GM18909 (cell line): ENCODE measurements at regions not wholly inside any gene's neighbourhood (a gene's known extent, or its start where the extent isn't known, plus 50 kb on each side); places are given as distances from the start of the nearest gene placed in this dataset.
A peak's percentile ranks its signal among the peaks of the same experiment; 100 is the strongest.

Experiments used
- ATAC-seq: cut with Tn5 transposase; IDR thresholded peaks from one replicate; pipeline ENCODE4 v1.9.1; 2021; ENCODE audit warnings: mild to moderate bottlenecking; ENCODE audit not compliant: unreplicated experiment, poor library complexity

DNA sequence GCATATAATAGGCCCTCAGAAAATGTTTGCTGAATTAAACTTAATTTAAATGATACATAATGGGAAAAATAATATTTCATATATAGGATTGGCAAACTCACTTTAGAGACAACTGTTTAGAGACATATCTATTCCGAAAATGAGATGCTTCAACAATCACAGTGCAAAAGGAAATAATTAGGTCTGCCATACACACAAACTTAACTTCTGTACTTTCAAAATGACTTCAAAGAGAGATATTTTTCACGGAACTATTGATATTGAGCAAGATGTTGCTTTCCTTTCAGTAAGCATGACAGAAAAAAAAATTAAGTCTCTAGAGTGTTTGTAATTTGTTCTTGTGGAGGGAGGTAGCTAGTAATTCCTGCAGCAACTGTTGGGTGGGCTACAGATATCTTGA is 769.5 kb downstream of the TUSC7 start:
- peak; percentile 46 for ATAC-seq

DNA sequence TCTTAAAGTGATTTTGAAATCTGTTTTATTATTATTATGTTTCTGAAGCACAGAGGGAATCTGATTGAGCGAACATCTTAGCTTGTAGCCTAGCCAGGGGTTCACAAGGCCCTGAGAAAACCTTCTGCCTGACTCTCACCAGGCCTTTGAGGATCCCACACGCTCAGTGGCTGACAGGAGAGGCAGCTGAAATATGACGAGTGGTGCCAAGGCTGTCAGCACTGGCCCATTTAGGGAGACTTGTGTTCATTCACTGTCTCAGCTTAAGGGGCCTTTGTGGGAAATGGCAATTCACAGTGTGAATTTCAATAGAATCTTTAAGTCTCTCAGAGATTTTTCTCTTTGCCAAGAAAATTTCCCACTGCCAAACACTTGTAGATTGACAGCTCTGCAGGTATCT is 770.9 kb downstream of the TUSC7 start:
- ATAC-seq = no peak

DNA sequence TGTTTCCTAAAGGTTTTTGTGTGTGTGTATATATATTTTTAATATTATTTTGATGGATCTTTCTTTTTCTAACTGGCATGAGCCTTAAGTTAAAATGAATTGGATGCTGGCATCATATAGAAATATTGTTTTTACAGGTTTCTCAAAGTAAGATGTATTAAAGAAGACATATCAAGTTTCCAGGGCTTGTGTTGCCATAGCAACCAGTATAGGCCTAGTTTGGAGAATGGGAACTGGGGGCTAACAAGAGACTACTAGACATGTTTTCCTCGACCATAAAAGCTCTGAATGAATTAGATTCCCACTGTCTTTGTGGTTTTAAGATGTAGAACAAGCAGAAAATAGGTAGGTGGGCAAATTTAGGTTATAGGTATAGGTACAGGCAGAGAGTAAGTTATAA is 771.4 kb downstream of the TUSC7 start:
- ATAC-seq = no peak

DNA sequence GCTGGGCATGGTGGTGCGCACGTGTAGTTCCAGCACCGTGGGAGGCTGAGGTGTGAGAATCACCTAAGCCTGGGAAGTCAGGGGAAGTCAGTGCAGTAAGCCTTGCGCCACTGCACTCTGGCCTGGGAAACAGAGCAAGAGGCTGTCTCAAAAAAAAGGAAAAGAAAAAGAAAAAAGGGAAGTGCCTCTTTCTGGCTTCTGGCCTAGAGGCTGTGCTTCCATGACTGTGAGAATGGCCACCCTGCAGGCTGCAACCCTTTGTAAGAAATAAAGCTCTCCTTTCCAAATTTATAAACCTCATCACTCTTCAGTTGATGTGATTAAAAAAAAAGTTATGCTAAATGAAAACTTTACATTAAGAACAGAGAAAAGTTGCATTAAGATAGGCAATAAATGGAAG is 774.3 kb downstream of the TUSC7 start:
- ATAC-seq = no peak

DNA sequence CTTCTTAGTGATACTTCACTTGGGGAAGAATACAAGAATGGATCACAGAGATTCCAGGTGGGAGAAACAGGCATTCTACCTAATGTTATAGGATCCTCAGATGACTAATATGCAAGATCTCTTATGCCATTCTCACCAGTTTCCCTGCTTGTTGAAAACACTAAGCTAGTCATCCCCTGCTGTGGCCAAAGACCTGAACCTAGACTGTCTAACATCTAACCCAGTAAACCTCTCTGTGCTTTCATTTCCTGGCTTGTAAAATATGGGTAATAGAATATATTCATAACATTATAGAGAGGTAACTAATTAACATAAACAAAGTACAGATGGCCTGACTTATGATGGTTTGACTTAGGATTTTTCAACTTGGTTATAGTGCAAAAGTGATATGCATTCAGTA is 776.3 kb downstream of the TUSC7 start:
- peak; percentile 51 for ATAC-seq

DNA sequence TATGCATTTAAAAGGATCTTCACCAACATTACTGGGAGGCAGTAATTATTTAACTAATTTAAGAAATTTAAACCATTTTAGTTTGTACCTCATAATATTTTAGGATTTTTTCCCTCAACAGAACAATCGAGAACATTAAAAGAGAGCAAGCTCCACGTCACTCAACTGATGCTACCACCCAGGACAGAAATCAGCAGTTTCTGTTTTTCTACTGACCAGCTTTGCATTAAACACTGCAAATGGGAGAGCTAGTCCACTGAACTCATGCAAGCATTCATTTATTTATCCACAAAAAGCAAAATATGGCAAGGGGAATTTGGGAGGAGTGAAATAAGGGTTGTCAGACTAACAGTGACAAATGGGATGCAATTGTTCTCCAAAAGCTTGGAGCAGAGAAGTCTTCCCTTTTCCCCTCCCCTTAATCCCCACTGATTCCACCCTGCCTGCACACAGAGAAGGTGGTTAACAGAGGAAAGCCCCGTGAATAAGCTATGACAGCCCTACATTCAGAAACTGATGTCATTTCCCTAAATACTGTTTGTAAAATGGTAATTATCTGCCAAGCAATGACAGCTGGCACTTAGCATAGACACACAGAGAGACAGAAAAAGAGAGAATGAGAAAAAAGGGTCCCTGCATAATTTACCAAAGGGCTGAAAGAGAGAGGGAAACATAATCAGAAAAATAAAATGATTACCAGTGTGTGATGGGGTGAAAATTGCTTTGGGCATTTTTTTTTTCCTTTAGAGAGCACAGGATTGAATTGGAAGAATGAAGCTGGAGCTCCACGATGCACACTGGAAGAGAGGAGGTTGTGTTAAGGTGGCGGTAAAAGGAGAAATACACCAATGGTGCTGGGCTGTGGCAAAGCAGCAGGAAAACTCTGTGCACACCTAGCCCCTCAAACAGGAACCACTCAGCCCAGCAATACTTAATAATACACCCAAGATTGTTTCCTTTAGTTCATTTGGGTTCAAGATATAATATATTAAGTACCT is 777.4 kb downstream of the TUSC7 start:
- peak; percentile 85 for ATAC-seq

DNA sequence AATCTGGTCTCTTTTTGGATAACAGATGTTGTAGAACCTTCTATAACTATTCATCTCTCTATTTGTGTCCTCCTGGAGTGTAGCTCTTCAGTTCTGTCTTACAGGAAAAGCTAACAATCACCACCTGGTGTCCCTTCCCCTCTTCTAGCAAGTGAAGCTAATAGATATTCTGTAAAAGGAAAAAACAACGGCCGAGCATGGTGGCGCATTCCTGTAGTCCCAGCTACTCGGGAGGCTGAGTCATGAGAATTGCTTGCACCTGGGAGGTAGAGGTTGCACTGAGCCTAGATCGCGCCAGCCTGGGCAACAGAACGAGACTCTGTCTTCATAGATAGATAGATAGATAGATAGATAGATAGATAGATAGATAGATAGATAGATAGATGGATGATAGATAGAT is 779.4 kb downstream of the TUSC7 start:
- ATAC-seq = no peak

DNA sequence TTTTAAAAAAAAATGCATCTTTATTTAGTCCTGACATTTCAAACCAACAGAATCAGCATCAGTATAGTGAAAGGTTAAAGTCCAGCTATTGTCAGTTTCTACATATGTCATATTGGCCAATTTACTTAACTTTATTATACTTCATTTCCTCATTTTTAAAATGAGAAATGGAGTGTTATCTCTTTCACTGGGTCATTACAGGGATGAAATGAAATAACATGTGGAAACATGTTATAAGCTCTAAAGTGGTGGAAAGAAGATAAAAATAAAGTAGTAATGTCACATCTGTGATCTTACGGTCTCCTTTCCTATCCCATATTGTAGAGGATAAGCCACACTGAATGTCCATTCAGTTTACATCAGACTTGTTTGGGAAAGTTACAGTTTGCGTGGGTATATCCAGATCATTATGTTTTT is 780.1 kb downstream of the TUSC7 start:
- no peak for ATAC-seq

DNA sequence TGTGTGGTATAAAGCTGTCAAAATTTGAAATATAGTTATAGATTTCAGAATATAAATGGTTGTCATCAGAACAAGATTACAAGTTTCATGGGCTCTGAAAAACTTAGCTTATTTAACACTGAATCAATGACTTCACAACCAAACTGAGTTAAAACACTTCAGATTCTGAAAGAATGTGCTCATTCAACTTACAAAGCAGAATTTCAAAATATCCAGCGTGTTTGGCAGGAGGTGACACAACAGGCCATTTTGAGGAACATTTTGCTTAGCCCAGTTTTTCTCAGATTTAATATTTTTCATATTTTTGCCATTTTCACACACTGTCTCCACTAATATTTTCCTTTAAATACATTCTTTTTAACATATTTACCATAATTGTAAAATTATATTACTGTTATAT is 781.1 kb downstream of the TUSC7 start:
- no peak for ATAC-seq

DNA sequence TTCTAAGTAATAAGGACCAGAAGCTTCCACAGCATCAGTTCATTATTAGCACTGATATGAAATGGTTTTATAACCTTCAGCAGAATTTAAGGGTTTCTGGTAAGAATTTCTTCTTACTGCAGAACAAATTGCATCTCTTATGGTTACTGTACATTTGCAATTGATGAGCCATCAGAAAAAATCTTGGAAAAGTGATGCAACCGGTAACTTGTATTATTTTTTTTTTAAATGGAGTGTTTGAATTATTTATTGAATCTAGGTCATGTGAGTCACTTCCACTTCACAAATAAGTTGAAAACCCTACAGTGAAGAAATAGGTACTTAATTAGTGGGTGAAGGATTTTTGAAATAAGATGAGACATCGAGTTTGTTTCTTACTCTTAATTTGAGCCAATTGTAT is 786.0 kb downstream of the TUSC7 start:
- no peak for ATAC-seq

DNA sequence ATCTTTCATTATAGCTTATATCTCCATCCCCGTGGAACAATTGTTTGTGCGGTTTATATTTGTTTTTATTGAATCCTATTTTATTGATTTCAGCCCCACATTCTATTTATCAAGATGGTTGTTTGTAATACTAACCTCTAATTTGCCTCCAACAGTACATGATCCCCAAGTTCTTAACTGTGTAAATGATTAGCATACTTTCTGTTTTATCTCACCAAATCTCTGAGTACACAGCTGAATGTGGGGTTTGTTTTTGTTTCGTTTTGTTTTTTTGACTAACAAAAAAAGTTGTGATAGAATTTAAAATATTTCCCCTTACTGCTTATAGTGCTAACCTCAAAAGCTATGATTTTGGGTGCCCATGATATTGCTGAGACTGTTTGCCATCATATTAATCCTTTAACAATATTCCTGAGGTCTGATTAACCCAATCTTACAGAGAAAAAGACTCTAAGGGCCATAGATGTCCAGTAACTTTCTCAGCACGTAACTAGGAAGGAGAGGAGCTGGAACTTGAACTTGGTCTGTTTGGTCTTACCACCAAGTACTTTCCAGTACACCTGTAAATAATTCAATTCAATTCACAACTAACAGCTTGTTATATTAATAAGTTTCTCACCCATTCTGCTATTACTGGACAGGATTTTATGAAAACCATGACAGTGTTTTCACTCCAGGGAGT is 789.8 kb downstream of the TUSC7 start:
- ATAC-seq = peak; percentile 66

DNA sequence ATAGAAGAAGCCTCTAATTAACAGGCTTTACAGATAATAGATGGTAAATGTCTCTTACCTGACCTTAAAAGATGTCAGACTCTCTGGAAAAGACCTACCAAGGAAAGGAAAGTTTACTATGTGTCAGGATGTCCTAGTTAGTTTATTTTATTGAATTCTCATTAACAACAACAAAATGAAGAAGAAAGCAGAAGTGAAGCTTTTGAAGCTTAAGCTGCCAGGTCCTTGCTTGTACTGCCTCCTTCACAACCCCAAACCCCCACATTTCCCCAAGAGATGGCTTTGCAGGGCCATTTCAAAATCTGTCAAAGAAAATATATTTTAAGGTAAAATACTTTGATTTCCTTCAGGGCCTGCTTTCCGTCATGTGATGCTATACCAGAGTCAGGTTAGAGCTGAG is 798.4 kb downstream of the TUSC7 start:
- no peak for ATAC-seq

DNA sequence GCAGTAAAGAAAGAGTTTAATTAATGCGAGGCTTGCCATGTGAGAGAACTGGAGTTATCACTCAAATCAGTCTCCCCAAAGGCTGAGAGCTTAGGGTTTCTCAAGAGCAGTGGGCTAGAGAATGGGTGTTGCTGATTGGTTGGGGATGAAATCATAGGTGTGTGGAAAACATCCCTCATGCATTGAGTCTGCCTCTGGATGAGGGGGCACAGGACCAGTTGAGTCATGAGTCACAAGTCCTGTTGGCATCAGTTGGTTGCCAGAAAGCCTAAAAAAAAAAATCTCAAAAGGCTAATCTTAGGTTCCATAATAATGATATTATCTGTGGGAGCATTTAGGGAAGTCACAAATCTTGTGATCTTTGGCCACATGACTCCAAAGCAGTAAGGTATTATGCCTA is 800.3 kb downstream of the TUSC7 start:
- no peak for ATAC-seq

DNA sequence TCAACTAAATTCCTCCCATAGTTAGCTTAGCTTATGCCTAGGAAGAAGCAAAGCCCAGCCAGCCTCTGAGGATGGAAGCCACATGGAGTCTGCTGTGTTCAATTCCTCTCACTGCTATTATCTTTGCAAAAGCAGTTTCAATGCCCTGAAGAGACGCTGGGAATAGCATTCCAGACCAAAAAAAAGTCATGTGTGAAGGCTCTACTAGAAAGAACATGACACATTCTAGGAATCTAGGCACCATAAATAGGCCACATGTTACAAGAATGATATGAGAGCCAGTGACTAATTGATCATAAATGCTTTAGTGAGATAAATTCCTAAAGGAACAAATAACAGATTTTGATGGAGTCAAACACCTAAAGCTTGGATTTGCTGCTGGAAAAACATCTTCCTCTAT is 800.8 kb downstream of the TUSC7 start:
- no peak for ATAC-seq

DNA sequence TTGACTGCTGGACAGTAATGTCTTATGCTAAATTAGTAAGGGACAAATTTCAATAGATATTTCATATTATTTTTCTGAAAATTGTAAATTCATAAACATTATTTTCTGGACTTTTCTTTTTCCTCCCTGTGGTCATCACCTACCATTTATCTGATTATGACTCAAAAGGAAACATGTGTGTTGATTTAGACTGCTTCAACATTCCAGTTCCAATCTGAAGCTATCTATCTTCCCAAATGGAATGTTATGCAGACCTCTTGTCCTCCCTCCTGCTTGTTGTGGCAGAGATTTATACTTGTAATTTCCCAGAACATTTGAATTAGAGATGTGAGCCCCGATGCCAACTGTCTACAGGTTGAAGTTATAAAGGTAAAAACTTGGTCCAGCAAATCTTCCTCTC is 803.4 kb downstream of the TUSC7 start:
- no peak for ATAC-seq

DNA sequence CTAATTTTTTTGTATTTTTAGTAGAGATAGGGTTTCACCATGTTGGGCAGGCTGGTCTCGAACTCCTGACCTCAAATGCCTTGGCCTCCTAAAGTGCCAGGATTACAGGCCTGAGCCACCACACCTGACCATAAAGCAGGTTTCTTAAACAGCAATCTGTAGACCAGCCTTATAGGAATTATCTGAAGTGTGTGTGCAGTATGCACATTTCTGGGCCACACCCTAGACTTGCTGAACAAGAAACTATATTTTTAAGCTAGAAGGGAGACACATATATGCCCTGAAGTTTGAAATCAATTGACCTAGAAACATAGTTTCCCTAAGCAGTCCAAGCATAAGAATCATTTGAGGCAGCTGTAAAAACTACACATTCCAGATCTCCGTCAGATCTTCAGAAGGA is 805.7 kb downstream of the TUSC7 start:
- no peak for ATAC-seq

DNA sequence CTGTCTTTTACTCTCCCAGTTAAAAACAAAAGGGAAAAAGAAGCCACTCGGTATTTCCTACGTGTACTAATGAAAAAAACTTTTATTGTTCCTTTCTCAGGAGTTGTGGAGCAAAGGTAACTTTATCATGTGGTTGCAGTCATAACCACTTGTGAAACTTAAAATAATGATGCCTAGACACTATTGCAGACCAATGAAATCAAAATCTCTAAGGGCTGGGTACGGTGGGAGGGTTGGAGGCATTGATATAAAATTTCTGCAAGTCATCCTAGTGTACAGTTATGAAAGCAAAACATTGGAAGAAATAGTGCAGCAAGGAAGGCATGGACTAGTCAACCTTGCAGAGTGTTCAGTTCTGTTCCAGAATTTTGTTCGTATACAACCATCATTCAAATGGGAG is 808.8 kb downstream of the TUSC7 start:
- no peak for ATAC-seq

DNA sequence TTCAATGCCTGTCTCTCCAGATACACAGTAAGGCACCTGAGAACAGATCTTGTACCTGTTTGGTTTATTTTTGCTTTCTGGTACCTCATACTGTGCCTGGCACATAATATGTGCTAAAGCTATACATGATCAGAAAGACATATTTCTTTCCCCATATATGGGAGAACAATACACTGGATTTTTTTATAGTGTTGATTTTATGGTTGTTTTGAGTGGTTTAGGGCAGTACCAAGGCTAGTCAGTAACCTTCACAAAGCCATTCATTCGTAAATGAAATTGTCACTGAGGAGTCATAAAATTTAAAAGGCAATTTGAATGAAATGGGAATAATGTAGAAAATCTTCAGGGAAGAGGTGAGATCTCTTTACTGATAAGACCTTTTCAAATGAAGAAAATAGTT is 810.2 kb downstream of the TUSC7 start:
- ATAC-seq = no peak

DNA sequence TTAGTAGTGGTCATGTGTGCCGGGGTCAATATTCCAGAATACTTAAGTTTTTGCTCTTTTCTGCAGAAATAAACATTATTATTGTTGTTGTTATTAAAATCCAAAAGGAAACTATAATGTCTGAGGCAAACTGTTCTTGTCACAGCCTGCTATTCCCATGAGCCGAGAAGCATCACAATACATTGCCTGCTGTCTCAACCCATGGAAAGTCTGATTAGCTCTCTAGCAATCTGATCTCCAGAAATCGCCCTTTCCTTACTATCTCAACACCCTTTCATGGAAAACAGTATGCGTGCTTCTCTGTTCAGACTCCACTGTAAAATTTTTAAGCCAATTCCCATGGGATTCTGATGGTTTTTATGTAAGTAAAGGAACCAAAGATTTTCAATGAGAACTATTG is 811.0 kb downstream of the TUSC7 start:
- no peak for ATAC-seq

DNA sequence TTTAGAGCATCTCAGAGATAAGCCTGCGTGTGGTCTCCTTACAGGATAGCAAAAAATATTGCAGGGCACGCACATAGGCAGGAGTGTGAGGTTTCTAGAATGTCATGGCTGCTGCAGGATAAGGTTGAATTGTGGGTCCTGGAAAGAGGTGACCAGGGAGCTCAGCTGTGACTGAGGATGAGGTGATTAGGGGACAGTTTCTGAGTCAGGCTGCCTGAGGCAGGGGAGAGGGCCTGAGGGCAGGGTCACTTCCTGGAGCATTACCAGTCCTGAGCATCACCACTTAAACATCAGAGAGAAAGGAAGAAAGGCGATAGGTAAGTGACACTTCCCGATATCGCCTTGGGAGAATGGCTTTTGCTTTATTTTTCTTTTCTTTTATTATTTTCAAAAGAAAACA is 813.8 kb downstream of the TUSC7 start:
- no peak for ATAC-seq

DNA sequence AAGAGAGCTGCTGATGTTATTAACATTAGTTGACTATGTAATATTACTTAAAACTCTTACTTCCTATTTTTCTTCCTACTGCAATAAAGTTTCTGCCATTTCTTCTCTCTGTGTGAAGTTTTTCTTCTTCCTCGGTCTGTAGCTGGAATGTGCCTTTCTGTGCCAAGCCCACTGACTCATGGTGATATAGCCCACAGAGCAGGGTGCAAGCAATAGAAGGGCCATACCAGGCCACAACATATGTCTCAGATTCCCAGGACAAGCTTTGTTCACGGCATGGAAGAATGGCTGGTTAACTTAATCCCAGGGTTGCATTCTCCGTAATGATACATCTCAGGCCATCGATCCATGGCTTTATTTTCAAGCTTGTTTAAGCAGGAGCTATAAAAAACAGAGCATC is 815.3 kb downstream of the TUSC7 start:
- ATAC-seq = no peak
